GM21381 (cell line): ENCODE measurements at regions not wholly inside any gene's neighbourhood (a gene's known extent, or its start where the extent isn't known, plus 50 kb on each side); places are given as distances from the start of the nearest gene placed in this dataset.

Source experiments
- ATAC-seq: cut with Tn5 transposase; IDR thresholded peaks from one replicate; pipeline ENCODE4 v1.9.1; 2021; ENCODE audit warnings: mild to moderate bottlenecking, moderate library complexity; ENCODE audit not compliant: unreplicated experiment

- ATAC-seq: no peak
Observed at GRCh38 chr14:30291216-30291615, 267.7 kb upstream of the G2E3 start.

GRCh38 chr14:30292541-30292940 lies 266.4 kb upstream of the G2E3 start:
- no peak for ATAC-seq

DNA sequence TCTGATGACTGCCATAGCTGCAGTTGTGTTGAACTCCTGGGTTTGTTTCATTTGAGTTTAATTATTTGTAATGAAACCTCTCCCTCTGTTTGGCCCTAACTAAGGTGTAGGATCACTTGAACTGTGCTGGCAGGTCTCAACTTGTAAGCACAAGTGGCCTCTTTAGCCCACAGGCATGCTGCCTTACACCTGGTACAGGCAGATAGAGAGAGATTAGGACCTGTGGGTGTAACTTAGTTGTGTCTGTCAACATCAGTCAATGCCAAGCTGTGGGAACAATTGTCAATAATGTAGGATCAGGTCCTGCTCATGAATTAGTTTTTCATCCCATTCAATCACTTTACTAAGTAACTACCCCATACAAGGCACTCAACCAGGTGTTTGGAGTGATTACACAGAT lies 263.0 kb upstream of the G2E3 start:
- no peak for ATAC-seq

DNA sequence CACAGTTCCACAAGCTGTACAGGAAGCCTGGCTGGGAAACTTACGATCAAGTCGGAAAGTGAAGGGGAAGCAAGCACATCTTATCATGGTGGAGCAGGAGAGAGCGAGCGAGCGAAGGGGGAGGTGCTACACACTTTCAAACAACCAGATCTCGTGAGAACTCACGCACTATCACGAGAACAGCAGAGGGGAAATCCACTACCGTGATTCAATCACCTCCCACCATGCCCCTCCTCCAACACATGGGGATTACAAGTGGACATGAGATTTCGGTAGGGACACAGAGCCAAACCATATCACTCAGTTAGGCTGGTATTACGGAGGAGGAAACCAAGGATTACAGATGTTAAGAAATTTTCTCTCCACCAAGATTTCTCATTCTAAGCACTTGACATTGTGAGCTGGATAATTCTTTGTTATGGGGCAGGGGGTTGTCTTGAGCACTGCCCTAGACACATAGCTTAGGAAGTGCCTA lies 262.0 kb upstream of the G2E3 start:
- no peak for ATAC-seq

GRCh38 chr14:30297876-30298795 lies 260.8 kb upstream of the G2E3 start:
- no peak for ATAC-seq

DNA sequence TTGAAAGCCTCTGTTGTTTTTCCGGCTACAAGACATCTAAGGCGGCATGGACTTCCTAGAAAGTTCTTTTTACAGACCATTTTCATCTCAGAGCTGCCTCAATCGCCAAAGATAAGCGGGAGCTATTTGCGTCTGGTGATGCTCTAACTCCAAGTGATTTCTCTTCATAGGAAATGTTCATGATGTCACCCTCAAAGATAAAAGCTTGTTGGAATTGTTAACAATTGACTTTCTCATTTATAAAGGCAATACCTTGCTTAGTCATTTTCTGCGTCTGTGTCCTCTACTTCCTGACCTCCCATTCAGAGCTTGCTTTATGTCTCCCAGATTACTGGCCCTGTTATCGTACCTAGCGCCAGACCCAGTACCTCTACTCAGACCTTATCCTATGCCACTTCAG lies 259.0 kb upstream of the G2E3 start:
- no peak for ATAC-seq

DNA sequence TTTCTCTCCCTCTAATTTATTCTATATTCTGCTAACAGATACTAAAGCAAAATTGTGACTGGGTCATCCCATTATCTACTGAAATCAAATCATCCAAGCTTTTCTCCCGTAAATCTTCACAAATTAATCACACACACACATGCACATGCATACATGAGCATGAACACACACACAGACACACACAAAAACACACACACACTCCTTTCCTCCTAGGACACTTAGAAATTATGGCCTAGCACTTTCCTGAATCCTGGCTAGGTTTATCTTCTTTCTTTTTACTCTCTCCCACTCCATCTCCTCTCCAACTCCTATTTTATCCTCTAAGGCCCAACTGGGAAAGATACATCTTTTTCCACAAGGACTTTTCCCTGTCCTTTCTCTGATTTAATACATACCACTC lies 255.6 kb upstream of the G2E3 start:
- ATAC-seq: no peak

DNA sequence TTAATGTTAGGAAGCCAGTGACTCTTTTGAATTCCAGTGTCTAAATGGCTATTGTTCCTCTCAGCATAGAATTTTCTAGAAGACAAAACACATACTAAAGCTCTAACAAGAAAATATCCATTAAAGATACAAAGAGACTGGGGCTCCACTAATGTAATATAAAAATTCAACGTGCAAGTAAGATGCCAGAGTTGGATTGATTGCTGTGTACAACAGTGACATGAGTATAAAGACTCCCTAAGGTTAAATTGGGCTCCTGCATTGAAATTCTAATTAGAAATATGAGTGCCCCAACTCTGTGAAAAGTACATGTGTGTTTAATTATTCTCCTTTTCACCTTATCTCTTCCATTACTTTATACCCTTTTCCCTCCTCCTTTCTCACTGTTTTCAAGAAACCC lies 253.6 kb upstream of the G2E3 start:
- no peak for ATAC-seq

DNA sequence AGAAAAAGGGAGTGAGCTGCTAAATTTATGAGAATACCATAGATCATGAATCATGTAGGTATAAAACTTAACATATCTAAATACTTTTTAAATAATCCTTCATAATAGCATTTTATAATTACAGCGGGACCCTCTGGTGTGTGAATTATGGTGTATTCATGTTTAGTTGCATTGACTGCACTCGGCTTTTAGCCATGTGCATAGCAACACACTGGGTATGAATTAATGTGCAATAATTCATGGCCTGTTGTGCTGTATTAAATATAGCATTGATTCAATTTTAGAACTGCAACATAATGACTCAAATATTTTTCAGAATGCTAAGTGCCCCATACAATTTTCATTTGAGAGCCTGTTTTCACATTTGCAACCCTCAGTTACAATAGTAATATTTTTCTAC lies 249.6 kb upstream of the G2E3 start:
- no peak for ATAC-seq

GRCh38 chr14:30312214-30312613 lies 246.7 kb upstream of the G2E3 start:
- no peak for ATAC-seq

DNA sequence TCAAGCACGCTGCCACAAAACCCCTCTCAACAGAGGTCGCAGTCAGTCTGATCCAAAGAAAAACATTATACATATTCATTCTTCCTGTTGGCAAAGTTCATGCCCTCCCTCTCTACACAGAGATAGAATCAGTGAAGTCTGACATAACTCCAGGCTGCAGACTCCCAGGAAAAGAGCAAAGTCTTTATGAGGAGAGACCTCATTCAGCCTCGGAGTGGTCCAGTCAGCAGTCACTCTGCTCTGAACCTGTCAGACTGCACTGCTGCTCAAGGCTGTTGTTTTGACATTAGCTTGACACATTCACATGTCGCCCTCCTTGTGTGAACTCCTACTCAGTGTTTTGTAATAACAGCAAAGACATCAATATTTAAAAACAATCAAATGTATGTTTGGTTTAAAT lies 241.2 kb upstream of the G2E3 start:
- no peak for ATAC-seq

DNA sequence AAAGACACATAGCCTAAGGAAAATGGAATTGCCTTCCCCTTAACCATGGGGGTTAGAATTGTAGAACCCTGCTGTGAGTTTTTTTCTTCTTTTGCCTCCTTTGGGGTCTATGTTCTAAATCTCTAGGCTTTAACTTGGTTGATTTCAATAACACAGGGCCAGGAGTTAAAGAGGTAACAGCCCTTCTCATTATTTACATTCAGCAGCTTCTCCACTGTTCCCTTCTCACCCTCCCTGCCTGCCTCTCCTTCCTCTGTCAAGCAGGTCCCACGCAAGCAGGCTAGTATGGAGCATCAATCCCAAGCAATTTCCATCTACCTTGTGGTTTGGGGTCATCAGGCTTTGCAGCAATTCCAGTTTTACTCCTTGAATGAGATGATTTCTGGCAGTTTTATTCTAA lies 236.1 kb upstream of the G2E3 start:
- ATAC-seq: no peak

DNA sequence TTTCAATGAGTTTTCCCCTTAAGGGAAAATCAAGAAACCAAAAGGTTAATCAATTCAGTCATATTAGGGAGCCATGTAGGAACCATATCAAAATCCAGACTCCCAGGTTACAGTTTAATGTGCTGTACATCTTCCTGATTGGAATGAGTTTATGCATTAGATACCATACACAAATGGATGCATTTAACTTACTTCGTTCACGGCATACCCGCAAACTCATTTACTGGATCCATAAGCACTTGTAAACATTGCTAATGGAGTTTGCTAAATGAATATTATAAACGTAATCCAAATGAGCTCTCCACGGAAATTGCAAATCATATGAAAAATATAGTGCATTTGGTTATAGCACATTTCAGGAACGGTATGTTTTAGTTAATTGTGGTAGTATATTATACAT lies 228.9 kb upstream of the G2E3 start:
- ATAC-seq: no peak

DNA sequence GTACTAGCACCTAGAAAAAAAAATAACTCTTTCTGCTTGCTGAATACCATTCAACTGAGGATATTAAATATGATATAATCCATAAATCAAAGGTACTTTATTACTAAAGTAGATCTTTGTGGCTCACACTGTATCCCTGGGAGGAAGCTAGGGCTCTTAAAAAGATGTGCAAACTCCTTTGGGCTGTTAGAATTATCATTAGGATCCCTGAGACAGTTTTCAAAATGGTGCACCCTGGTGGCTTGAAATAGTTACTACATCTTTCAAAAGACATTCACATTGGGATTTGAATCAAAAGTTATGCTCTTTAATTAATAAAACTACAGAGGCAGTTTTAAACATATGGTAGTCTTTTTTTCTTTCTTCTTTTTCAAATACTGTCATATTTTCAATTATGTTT lies 228.5 kb upstream of the G2E3 start:
- no peak for ATAC-seq

GRCh38 chr14:30331030-30331429 lies 227.9 kb upstream of the G2E3 start:
- no peak for ATAC-seq

GRCh38 chr14:30332374-30332773 lies 226.6 kb upstream of the G2E3 start:
- no peak for ATAC-seq

DNA sequence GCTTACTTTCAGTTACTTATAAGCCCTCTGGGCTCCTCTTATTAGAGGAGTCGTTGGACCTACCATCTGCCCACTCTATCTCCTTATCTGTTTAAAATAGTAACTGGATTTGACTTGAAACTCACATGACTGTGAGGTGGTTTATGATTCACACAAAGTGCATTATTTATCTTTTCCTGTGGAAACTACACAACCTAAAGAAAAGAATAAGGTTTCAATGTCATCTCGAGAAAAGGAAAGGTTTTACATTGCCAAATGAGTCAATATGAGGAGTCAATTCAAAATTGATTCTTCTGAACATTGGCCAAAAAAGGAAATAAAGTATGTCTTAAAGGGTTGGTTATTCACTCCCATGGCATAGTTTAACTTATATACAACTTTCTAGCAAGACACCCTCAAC lies 225.0 kb upstream of the G2E3 start:
- ATAC-seq: no peak

GRCh38 chr14:30337456-30337855 lies 221.5 kb upstream of the G2E3 start:
- ATAC-seq: no peak

GRCh38 chr14:30339311-30339901 lies 219.6 kb upstream of the G2E3 start:
- no peak for ATAC-seq

- ATAC-seq: no peak
Observed at GRCh38 chr14:30340495-30340894, 218.5 kb upstream of the G2E3 start.

DNA sequence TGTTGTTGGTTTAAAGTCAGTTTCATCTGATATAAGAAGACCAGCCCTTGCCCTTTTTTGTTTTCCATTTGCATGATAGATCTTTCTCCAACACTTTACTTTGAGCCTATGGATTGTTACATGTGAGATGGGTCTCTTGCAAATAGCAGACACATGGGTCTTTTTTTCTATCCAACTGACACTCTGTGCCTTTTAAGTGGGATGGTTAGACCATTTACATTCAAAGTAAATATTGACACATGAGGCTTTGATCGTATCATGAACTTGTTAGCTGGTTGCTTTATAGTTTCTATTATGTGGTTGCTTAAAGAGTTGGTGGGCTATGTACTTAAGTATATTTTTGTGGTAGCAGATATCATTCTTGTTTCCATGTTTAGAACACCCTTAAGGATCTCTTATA lies 213.4 kb upstream of the G2E3 start:
- ATAC-seq: no peak

- ATAC-seq: no peak
Observed at GRCh38 chr14:30348445-30348844, 210.5 kb upstream of the G2E3 start.
